Skeletal muscle tissue (tissue), 3 donors: ENCODE measurements at regions not wholly inside any gene's neighbourhood (a gene's known extent, or its start where the extent isn't known, plus 50 kb on each side); places are given as distances from the start of the nearest gene placed in this dataset.

Source experiments
- H3K27ac ChIP-seq: one replicate; pipeline ENCODE4 v1.7.0; 2013; ENCODE audit warnings: mild to moderate bottlenecking, low read depth, low read length, inconsistent platforms
- H3K27me3 ChIP-seq, 3 donors: one replicate each; pipeline ENCODE4 v1.7.0; 2013; ENCODE audit warnings: low read length in 3 of 3; ENCODE audit not compliant: control insufficient read depth in 3 of 3, insufficient read depth in 3 of 3
- H3K36me3 ChIP-seq, 3 donors: one replicate each; pipeline ENCODE4 v1.7.0; 2013; ENCODE audit warnings: low read length in 3 of 3; ENCODE audit not compliant: control insufficient read depth in 3 of 3, insufficient read depth in 3 of 3
- H3K4me1 ChIP-seq, 3 donors: one replicate each; pipeline ENCODE4 v1.7.0; 2013; ENCODE audit warnings: low read length in 3 of 3, mild to moderate bottlenecking in 3 of 3; ENCODE audit not compliant: control insufficient read depth in 3 of 3, insufficient read depth in 3 of 3
- H3K4me3 ChIP-seq, 3 donors: one replicate each; pipeline ENCODE4 v1.7.0; 2013; ENCODE audit warnings: low read length in 3 of 3
- H3K9ac ChIP-seq, 3 donors: one replicate each; pipeline ENCODE4 v1.7.0; 2013; ENCODE audit warnings: low read length in 3 of 3, mild to moderate bottlenecking in 3 of 3, moderate library complexity in 2 of 3, low read depth in 1 of 3
- H3K9me3 ChIP-seq, 3 donors: one replicate each; pipeline ENCODE4 v1.7.0; 2013; ENCODE audit warnings: low read length in 3 of 3; ENCODE audit not compliant: control insufficient read depth in 3 of 3
- donor health status: Osteomylitis.

- no peak overlapping the region for H3K27ac ChIP-seq
- H3K4me1 ChIP-seq = peaks cover 0 to 7% (median 0%) of the 10 kb centered on the region in 3 donors
- no peak overlapping the region for H3K9ac ChIP-seq
- no peak overlapping the region for H3K4me3 ChIP-seq
- H3K27me3 ChIP-seq = peaks cover 0 to 23% (median 3%) of the 10 kb centered on the region in 3 donors
- H3K36me3 ChIP-seq = no peaks in the 10 kb centered on the region
- H3K9me3 ChIP-seq = no peaks in the 10 kb centered on the region
Measured at GRCh38 chr22:49197505-49197904, 630.2 kb downstream of the BRD1 start.

DNA sequence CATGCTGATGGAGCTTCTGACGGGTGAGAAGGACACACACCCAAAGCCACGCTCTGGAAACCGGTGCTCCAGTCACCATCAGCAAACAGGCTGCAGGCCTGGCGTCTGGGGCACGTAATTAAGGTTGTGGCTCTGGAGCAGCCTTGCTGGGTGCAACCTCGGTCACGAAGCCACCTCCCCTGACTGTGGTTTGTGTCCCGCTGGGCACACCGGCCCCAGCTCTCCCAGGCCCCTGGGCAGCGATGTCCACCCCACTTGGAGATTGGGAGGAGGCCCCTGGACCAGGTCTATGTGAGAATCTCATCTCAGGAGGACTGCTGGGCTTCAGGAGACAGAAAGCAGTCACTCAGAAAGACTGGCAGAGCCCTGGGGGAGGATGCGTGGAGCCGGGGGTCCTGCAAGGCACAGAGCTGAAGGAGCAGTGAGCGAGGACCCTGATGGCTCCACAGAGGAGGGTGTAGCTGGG lies 631.6 kb downstream of the BRD1 start:
- Histone ChIP-seq H3K27me3 (peaks cover 3 to 30% (median 5%) of the 10 kb centered on the region in 3 donors), H3K4me1 (peaks cover 0 to 8% (median 0%) of the 10 kb centered on the region in 3 donors), H3K9ac (no peak overlapping the region), H3K4me3 (no peak overlapping the region), H3K9me3 (no peaks in the 10 kb centered on the region), H3K36me3 (no peaks in the 10 kb centered on the region), H3K27ac (no peak overlapping the region)

DNA sequence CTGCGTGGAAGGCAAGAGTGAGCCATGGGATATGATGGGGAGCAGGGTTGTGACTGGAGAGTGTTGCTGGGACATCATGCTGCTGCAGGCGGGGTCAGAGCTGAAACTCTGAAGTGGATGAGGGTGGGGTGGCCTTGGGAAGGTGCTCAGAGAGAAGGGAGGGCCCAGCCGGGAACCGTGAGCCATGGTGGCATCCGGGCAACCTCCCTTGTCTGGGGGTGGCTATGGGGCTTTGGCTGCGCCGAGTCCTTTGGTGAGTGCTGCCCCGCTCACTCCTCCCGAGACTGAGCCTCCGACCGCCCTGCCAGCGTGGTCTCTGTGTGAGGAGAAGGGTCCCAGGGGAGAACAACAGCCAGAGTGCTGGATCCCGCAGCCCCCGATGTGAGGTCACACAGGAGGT lies 632.0 kb downstream of the BRD1 start:
- Histone ChIP-seq H3K9me3 (no peaks in the 10 kb centered on the region), H3K27ac (no peak overlapping the region), H3K4me1 (peaks cover 0 to 8% (median 0%) of the 10 kb centered on the region in 3 donors), H3K36me3 (no peaks in the 10 kb centered on the region), H3K9ac (no peak overlapping the region), H3K4me3 (no peak overlapping the region), H3K27me3 (peaks cover 3 to 30% (median 5%) of the 10 kb centered on the region in 3 donors)

DNA sequence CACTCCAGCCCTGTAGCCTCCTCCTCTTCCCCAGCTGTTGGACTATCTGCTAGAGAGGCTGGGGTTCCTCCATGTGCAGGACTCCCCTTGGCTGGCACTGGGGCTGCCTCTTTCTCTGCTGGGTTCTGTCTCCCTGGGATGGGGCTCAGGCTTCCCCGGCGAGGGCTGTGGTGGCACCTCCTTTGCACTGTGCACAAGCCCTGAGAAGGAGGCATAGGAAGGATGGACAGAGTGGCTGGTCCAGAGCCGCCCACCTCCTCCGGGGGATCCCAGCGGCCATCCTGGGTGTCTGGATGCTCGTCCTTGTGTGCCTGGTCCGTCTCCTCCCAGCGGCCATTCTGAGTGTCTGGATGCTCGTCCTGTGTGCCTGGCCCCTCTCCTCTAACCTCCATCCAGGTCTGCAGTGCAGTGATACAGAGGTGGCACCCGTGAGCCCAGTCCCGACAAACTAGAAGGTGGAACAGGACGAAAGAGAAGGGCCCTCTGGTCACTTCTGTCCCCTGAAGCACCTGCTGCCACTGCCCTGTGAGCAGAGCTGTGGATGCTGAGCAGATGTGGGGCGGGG lies 633.7 kb downstream of the BRD1 start:
- H3K4me1 ChIP-seq = peaks cover 0 to 8% (median 0%) of the 10 kb centered on the region in 3 donors

DNA sequence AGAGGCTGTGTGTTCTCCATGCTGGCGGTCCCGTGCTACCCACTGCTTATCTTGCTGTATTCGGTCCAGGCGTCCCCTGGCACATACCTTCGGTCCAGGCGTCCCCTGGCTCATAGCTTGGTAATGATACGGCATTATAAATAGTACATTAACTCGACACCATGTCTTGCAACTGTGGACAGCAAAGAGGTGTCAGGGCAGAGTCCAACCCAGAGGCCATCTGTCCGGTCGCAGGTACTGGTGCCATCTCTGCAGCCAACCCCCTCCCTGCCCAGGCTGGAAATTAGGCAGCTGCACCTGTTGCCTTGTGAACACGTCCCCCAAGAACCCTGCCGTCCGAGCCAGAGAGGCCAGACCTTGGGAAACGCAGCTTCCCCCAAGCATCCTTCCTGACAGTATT lies 634.3 kb downstream of the BRD1 start:
- Histone ChIP-seq H3K4me1 (peaks cover 0 to 8% (median 0%) of the 10 kb centered on the region in 3 donors), H3K4me3 (no peak overlapping the region), H3K27me3 (peaks cover 3 to 25% (median 5%) of the 10 kb centered on the region in 3 donors), H3K9ac (no peak overlapping the region), H3K27ac (no peak overlapping the region), H3K36me3 (no peaks in the 10 kb centered on the region), H3K9me3 (no peaks in the 10 kb centered on the region)

More for the DNA sequence above, 633.7 kb downstream of the BRD1 start:
- Histone ChIP-seq H3K9me3 (no peaks in the 10 kb centered on the region), H3K27me3 (peaks cover 3 to 25% (median 5%) of the 10 kb centered on the region in 3 donors), H3K36me3 (no peaks in the 10 kb centered on the region), H3K4me3 (no peak overlapping the region), H3K27ac (no peak overlapping the region), H3K9ac (no peak overlapping the region)

DNA sequence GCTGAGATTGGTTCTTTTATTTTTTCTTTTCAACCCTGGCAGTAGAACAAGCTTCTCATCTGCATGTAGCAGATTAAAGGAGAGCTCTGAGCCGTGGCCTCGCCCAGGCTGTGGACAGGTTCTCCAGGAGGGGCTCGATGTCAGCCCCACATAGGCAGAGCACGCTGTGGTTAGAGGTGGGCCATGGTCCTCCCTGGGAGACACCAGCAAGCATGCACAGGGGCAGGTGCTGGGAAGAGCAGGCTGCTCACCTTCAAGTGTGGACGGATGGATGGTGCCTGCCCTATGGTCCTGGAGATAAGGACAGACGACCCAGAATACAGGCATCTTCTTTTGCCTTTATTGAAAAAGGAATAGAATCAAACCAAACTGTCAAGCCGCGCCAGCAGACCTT lies 634.8 kb downstream of the BRD1 start:
- Histone ChIP-seq H3K27me3 (peaks cover 3 to 22% (median 5%) of the 10 kb centered on the region in 3 donors), H3K27ac (no peak overlapping the region), H3K36me3 (no peaks in the 10 kb centered on the region), H3K9ac (no peak overlapping the region), H3K4me3 (no peak overlapping the region), H3K9me3 (no peaks in the 10 kb centered on the region), H3K4me1 (peaks cover 0 to 8% (median 0%) of the 10 kb centered on the region in 3 donors)

GRCh38 chr22:49192180-49192856 lies 635.4 kb downstream of the BRD1 start:
- Histone ChIP-seq H3K4me3 (no peak overlapping the region), H3K9ac (no peak overlapping the region), H3K4me1 (peaks cover 0 to 8% (median 0%) of the 10 kb centered on the region in 3 donors), H3K27ac (no peak overlapping the region), H3K27me3 (peaks cover 3 to 22% (median 5%) of the 10 kb centered on the region in 3 donors), H3K9me3 (no peaks in the 10 kb centered on the region), H3K36me3 (no peaks in the 10 kb centered on the region)

DNA sequence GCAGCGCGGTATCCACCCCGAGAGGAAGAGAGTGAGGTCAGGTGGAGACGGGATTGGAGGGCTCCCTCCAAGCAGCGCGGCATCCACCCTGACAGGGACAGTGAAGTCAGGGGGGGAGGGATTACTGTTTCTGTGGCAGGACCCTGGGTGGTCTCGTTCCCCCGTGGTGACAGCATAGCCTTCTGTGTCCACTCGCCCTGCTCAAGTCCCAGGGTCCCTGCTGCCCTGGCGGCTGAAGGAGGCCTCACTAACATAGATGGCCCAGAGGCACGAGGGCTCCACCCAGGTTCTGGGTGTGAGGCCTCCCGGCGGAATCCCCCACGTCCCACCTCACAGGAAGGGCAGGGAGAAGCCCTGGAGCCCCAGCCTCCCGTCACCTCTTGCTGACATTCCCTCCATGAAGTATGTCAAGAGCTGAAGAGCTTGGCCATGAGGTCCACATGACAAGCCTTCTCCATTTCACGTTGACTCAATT lies 636.1 kb downstream of the BRD1 start:
- H3K27ac ChIP-seq = no peak overlapping the region
- H3K36me3 ChIP-seq = no peaks in the 10 kb centered on the region
- H3K9me3 ChIP-seq = no peaks in the 10 kb centered on the region
- no peak overlapping the region for H3K9ac ChIP-seq
- peaks cover 0 to 8% (median 0%) of the 10 kb centered on the region in 3 donors for H3K4me1 ChIP-seq
- peaks cover 3 to 21% (median 5%) of the 10 kb centered on the region in 3 donors for H3K27me3 ChIP-seq
- H3K4me3 ChIP-seq = no peak overlapping the region

GRCh38 chr22:49190816-49191505 lies 636.7 kb downstream of the BRD1 start:
- H3K36me3 ChIP-seq = no peaks in the 10 kb centered on the region
- H3K4me1 ChIP-seq = peaks cover 0 to 8% (median 0%) of the 10 kb centered on the region in 3 donors
- H3K4me3 ChIP-seq = no peak overlapping the region
- H3K27ac ChIP-seq = no peak overlapping the region
- H3K9me3 ChIP-seq = no peaks in the 10 kb centered on the region
- H3K27me3 ChIP-seq = peaks cover 2 to 15% (median 5%) of the 10 kb centered on the region in 3 donors
- H3K9ac ChIP-seq = no peak overlapping the region

- Histone ChIP-seq H3K4me3 (no peak overlapping the region), H3K9ac (no peak overlapping the region), H3K27me3 (peaks cover 0 to 13% (median 5%) of the 10 kb centered on the region in 3 donors), H3K36me3 (no peaks in the 10 kb centered on the region), H3K9me3 (no peaks in the 10 kb centered on the region), H3K27ac (no peak overlapping the region), H3K4me1 (peaks cover 0 to 8% (median 0%) of the 10 kb centered on the region in 3 donors)
Measured at GRCh38 chr22:49189871-49190270, 637.8 kb downstream of the BRD1 start.
